ENCODE measurements at regions not wholly inside any gene's neighbourhood (a gene's known extent, or its start where the extent isn't known, plus 50 kb on each side); places are given as distances from the start of the nearest gene placed in this dataset.

DNA sequence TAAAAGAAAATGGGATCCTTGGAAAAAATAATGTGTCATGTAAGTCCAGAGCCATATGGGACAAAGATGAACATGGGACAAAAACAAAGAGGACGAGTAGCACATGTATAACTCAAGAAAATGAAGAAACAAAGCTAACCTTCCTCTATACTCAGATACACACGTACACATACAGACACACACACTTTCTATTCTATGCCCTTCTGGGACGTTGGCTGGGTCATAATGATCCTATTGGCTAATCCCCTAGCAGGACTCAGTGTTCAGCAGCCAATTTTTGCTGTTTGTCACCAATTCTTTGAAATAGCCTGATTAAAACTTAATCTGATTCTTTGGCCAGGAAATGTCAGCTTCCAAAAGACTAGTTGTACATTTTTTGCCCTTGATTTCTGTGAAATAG, 189.4 kb upstream of the FOXG1 start:
- TF ChIP-seq EZH2 (IDR thresholded peaks at IDR 0.05; ENCODE audit: insufficient read depth, low read length) (no peak), CTCF (IDR thresholded peaks at IDR 0.05; ENCODE audit: insufficient read depth, low read depth, low read length) (no peak)
